OCI-LY1 (cell line): ENCODE measurements at regions not wholly inside any gene's neighbourhood (a gene's known extent, or its start where the extent isn't known, plus 50 kb on each side); places are given as distances from the start of the nearest gene placed in this dataset.

Experiments used
- EZH2 ChIP-seq: fragments of 200-600 bp; sonication (generic), shearing (Covaris generic); IDR thresholded peaks from 2 replicates; pipeline ENCODE4 v1.8.0; 2017; ENCODE audit warnings: borderline replicate concordance, mixed run types, mild to moderate bottlenecking, antibody characterized with exemption, low read length, moderate library complexity, mixed read lengths
- TF ChIP-seq, protein P1 (sequence below): fragments of 200-600 bp; sonication (generic), shearing (Covaris generic); IDR thresholded peaks from 2 replicates; pipeline ENCODE4 v1.5.1; 2017; ENCODE audit warnings: mild to moderate bottlenecking, antibody characterized with exemption, low read length, moderate library complexity, mixed read lengths

DNA sequence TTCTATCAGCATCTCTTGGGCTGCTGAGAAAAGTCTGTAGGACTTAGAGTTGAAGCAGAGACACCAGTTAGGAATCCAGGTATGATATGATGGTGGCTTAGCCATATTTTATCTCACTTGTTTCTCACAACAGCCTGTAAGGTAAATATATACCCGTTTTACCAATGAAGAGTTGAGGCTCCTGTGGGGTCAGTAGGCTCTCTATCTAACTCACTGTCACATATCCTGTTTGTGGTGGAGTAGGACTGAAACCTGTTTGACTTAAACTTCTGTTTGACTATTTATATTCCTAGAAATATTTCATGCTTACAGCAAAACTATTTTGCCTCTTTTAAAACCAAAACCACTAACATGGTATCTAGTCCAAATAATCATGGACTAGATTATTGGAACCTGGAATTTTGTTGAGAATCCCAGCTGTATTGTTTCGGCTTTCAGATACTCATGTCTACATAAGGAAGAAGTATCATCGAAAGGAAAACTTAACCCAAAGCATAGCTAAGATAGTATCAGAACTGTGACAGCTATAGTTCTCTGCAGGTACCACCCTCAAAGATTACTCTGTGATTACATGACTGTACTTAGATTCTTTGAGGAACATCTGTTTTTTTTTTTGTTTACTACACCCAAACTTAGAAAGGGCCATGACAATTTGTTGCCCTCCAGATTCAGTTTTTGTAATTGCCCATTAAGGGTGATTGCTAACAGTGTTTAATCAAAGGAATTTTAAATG is 216.1 kb upstream of the THUMPD2 start:
- TF ChIP-seq, protein P1, sequence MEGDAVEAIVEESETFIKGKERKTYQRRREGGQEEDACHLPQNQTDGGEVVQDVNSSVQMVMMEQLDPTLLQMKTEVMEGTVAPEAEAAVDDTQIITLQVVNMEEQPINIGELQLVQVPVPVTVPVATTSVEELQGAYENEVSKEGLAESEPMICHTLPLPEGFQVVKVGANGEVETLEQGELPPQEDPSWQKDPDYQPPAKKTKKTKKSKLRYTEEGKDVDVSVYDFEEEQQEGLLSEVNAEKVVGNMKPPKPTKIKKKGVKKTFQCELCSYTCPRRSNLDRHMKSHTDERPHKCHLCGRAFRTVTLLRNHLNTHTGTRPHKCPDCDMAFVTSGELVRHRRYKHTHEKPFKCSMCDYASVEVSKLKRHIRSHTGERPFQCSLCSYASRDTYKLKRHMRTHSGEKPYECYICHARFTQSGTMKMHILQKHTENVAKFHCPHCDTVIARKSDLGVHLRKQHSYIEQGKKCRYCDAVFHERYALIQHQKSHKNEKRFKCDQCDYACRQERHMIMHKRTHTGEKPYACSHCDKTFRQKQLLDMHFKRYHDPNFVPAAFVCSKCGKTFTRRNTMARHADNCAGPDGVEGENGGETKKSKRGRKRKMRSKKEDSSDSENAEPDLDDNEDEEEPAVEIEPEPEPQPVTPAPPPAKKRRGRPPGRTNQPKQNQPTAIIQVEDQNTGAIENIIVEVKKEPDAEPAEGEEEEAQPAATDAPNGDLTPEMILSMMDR, result no peak
- no peak for TF ChIP-seq EZH2
